ENCODE measurements at regions not wholly inside any gene's neighbourhood (a gene's known extent, or its start where the extent isn't known, plus 50 kb on each side); places are given as distances from the start of the nearest gene placed in this dataset.
"Not testable (repeated sequence)": the region's sequence is repeated elsewhere in the genome, so short reads cannot be mapped to it uniquely, and the experiment has no call there.

GRCh38 chr14:105767315-105767714, 240.9 kb downstream of the TMEM121 start:
- no peak for DNase-seq (ENCODE audit: low read depth)
- TF ChIP-seq, protein P1, sequence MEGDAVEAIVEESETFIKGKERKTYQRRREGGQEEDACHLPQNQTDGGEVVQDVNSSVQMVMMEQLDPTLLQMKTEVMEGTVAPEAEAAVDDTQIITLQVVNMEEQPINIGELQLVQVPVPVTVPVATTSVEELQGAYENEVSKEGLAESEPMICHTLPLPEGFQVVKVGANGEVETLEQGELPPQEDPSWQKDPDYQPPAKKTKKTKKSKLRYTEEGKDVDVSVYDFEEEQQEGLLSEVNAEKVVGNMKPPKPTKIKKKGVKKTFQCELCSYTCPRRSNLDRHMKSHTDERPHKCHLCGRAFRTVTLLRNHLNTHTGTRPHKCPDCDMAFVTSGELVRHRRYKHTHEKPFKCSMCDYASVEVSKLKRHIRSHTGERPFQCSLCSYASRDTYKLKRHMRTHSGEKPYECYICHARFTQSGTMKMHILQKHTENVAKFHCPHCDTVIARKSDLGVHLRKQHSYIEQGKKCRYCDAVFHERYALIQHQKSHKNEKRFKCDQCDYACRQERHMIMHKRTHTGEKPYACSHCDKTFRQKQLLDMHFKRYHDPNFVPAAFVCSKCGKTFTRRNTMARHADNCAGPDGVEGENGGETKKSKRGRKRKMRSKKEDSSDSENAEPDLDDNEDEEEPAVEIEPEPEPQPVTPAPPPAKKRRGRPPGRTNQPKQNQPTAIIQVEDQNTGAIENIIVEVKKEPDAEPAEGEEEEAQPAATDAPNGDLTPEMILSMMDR (IDR thresholded peaks at IDR 0.05; ENCODE audit: insufficient read depth, low read length, poor library complexity, severe bottlenecking) = no peak
- Histone ChIP-seq H3K36me3 (ENCODE audit: control insufficient read depth, insufficient read depth, low read length) (no peaks in the 10 kb centered on the region), H3K27me3 (ENCODE audit: control insufficient read depth, insufficient read depth, low read length) (no peaks in the 10 kb centered on the region), H3K4me3 (ENCODE audit: low read depth, low read length) (no peak overlapping the region)

- not testable (repeated sequence) for H3K4me3 ChIP-seq (ENCODE audit: low read depth, low read length); H3K36me3 ChIP-seq (ENCODE audit: control insufficient read depth, insufficient read depth, low read length); H3K27me3 ChIP-seq (ENCODE audit: control insufficient read depth, insufficient read depth, low read length); DNase-seq (ENCODE audit: low read depth)
These were observed 241.7 kb downstream of the TMEM121 start for GRCh38 chr14:105768039-105768438.

- not testable (repeated sequence) for H3K27me3 ChIP-seq (ENCODE audit: control insufficient read depth, insufficient read depth, low read length); H3K36me3 ChIP-seq (ENCODE audit: control insufficient read depth, insufficient read depth, low read length); H3K4me3 ChIP-seq (ENCODE audit: low read depth, low read length); DNase-seq (ENCODE audit: low read depth)
These were observed 242.8 kb downstream of the TMEM121 start for GRCh38 chr14:105769061-105769730.

DNA sequence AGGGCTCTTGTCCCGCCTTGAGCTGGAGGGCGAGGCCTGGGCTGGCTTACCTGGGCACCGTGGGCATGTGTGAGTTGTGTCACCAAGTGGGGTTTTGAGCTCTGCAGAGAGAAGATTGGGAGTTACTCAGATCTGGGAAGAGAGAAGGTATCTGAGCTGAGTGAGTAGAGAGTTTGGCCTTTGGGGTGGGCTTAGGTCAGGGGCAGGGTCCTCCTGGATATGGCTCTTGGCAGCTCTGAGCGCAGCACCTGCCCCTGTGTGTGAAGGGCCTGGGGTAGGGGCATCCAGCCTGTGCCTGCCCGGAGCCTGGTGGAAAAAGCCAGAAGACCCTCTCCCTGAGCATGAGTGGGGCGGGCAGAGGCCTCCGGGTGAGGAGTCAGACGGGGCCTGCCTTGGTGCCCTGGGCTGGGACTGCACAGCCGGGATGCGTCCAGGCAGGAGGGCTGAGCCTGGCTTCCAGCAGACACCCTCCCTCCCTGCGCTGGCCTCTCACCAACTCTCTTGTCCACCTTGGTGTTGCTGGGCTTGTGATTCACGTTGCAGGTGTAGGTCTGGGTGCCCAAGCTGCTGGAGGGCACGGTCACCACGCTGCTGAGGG, 244.3 kb downstream of the TMEM121 start:
- not testable (repeated sequence) for H3K27me3 ChIP-seq (ENCODE audit: control insufficient read depth, insufficient read depth, low read length); H3K4me3 ChIP-seq (ENCODE audit: low read depth, low read length); DNase-seq (ENCODE audit: low read depth); H3K36me3 ChIP-seq (ENCODE audit: control insufficient read depth, insufficient read depth, low read length)

- DNase-seq (ENCODE audit: low read depth); H3K4me3 ChIP-seq (ENCODE audit: low read depth, low read length); H3K27me3 ChIP-seq (ENCODE audit: control insufficient read depth, insufficient read depth, low read length); H3K36me3 ChIP-seq (ENCODE audit: control insufficient read depth, insufficient read depth, low read length): not testable (repeated sequence)
These were observed 245.2 kb downstream of the TMEM121 start for GRCh38 chr14:105771261-105772226.

- not testable (repeated sequence) for DNase-seq (ENCODE audit: low read depth); H3K4me3 ChIP-seq (ENCODE audit: low read depth, low read length); H3K27me3 ChIP-seq (ENCODE audit: control insufficient read depth, insufficient read depth, low read length); H3K36me3 ChIP-seq (ENCODE audit: control insufficient read depth, insufficient read depth, low read length)
These were observed 246.4 kb downstream of the TMEM121 start for GRCh38 chr14:105772710-105773250.

GRCh38 chr14:105773584-105773983, 247.2 kb downstream of the TMEM121 start:
- Histone ChIP-seq H3K4me3 (ENCODE audit: low read depth, low read length) (no peak overlapping the region), H3K36me3 (ENCODE audit: control insufficient read depth, insufficient read depth, low read length) (no peaks in the 10 kb centered on the region), H3K27me3 (ENCODE audit: control insufficient read depth, insufficient read depth, low read length) (no peaks in the 10 kb centered on the region)
- TF ChIP-seq, protein P1 (IDR thresholded peaks at IDR 0.05; ENCODE audit: insufficient read depth, low read length, poor library complexity, severe bottlenecking) = no peak
- DNase-seq (ENCODE audit: low read depth) = no peak

DNA sequence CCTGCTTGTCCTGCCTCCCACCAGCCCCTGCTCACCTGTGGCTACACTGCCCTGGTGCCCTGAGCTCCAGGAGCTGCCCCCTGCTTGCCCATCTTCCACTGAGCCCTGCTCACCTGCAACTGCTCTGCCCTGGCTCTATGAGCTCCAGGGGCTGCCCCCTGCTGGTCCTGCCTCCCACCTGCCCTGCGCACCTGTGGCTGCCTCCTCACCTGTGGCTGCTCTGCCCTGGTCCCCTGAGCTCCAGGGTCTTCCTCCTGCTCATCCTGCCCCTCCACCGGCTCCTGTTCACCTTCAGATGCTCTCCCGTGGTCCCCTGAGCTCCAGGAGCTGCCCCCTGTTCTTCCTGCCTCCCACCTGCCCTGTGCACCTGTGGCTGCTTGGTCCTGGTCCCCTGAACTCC, 247.6 kb downstream of the TMEM121 start:
- no peak for DNase-seq (ENCODE audit: low read depth)
- Histone ChIP-seq H3K4me3 (ENCODE audit: low read depth, low read length) (no peak overlapping the region), H3K36me3 (ENCODE audit: control insufficient read depth, insufficient read depth, low read length) (no peaks in the 10 kb centered on the region), H3K27me3 (ENCODE audit: control insufficient read depth, insufficient read depth, low read length) (no peaks in the 10 kb centered on the region)
- TF ChIP-seq, protein P1 (IDR thresholded peaks at IDR 0.05; ENCODE audit: insufficient read depth, low read length, poor library complexity, severe bottlenecking) = no peak

- DNase-seq (ENCODE audit: low read depth); H3K27me3 ChIP-seq (ENCODE audit: control insufficient read depth, insufficient read depth, low read length); H3K4me3 ChIP-seq (ENCODE audit: low read depth, low read length); H3K36me3 ChIP-seq (ENCODE audit: control insufficient read depth, insufficient read depth, low read length): not testable (repeated sequence)
These were observed 248.4 kb downstream of the TMEM121 start for GRCh38 chr14:105774585-105775348.

DNA sequence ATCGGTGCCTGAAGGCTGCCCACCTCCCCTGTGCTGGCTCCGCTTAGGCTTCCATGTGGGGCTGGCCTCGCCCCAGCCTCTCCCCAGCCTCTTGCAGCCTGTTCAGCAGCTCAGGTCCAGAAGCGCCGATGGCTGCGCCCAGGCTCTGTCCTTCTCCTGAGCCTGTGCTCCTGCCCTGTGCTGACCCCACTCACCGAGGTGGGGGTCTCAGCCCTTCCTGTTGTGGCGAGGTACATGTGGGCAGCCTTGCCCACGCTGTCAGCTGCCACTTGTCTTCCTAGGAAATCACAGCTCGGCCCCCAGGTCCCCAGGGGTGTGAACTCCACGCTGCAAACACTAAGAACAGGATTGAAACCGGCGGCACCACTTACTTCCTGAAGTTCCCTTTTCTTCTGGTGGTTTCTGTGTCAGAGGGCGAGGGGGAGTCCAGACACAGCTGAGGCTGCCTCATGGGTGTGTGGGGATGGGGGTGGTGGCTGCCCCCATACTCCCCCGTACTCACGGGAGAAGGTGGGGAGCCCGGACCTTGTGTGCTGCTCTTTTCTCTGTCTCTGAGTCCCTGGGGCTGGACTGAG, 249.1 kb downstream of the TMEM121 start:
- H3K36me3 ChIP-seq (ENCODE audit: control insufficient read depth, insufficient read depth, low read length); DNase-seq (ENCODE audit: low read depth); H3K4me3 ChIP-seq (ENCODE audit: low read depth, low read length); H3K27me3 ChIP-seq (ENCODE audit: control insufficient read depth, insufficient read depth, low read length): not testable (repeated sequence)
